HG02840 (cell line): ENCODE measurements at regions not wholly inside any gene's neighbourhood (a gene's known extent, or its start where the extent isn't known, plus 50 kb on each side); places are given as distances from the start of the nearest gene placed in this dataset.

Experiments used
- ATAC-seq: cut with Tn5 transposase; IDR thresholded peaks from one replicate; pipeline ENCODE4 v1.9.1; 2021; ENCODE audit warnings: mild to moderate bottlenecking, moderate library complexity, moderate number of reproducible peaks; ENCODE audit not compliant: unreplicated experiment, low FRiP score

DNA sequence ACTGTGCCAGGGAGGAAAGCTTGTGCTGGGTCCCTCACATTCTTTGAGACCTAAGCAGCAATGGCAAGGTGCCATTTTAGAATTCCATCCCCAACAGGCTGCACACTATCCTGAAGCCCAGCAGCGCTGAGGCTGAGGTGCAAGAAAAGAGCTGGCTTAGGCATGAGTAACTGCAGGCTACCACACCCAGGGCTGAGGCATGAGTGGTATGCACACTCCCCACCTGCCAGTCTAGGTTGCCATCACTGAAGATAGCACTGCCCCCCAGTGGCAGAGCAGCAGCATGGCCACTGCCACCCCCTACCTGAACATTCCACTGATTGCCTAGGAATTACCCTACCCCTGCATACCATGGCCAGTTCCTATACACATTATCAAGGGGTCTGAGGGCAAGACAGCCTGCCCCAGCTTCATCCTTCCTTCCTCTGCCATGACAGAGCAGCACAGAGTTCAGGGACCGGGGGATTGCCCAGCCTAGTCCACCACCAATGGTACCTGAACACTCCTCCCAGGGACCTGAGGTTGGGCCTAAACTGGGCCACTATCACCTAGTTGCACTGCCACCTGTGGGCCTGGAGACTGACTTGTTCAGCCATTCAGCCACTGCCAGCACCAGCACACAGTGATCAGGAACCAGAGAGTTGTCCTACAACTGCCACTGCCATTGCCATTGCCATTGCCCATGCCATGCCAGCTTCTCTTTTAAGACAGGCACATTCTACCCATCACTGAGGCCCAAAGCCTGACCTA is 129.8 kb downstream of the SATB1 start:
- peak; percentile 96 for ATAC-seq

DNA sequence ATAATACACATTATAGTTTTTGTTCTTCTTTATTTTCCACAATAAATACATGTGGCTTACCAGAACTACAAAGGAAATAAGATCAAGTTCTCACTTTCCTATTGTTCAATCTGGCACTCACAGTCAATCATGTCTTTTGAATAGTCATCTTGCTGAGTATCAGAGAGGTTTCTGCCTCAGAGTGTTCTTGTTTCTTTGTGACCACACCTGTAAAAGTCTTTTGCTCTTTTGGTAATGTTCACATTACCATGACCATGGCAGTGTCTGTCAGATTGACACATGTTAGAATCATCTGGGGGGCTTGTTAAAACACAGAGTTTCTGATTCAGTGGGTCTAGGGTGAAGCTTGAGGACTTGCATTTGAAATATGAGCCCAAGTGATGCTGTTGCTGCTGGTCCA is 135.0 kb downstream of the SATB1 start:
- no peak for ATAC-seq

DNA sequence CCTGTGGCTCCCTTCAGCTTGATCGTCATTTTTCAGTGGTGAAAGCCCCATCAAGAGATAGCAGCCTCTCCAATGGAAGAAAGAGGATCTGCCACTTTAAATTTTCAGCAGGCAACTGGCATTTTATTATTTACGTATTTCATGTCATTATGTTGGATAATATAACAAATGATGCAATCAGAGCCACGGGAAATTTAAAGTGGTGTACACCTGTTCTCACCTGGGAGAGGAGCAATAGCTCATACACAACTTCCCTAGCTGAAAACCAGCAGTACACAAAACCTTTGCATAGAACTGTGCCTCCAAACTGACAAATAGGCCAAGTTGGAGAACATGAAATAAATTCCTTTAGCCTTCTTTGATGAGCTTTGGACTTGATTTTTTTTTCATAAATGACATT is 136.9 kb downstream of the SATB1 start:
- no peak for ATAC-seq

DNA sequence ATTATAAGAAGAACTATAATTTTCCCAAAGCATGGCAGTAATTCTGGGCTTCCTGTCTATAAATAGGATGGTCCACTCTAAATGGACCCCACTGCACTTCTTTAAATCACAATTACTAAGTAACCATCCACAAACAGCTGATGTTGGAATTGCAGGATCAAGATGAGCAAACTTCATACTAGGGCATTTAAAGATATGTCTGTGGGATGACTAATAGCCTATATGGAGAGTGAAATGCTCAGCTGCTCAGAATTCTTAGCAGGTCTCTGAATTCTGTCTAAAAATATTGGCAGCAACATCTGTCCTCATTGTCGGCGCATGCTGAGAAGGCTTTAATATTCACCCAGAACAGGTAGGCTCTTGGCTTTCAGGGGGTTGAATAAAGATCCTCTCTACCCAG is 140.4 kb downstream of the SATB1 start:
- ATAC-seq = no peak

DNA sequence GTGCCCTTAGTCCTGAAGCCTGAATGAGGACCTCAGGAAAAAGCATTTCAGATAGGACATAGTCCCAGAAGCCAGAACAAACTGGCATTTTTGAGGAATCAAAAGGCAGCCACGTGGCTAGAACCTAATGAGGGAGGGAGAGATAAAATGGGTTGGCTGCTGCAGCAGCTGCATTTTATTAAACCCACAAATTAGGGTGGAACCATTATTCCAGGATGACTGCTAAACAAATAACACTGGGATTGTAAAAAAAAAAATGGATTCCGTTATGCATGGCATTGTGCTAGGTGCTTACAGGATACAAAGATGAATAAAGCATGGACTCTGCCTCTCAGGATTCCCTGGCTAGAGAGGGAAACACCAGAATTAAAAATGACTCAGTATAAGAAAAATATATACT is 141.5 kb downstream of the SATB1 start:
- no peak for ATAC-seq

DNA sequence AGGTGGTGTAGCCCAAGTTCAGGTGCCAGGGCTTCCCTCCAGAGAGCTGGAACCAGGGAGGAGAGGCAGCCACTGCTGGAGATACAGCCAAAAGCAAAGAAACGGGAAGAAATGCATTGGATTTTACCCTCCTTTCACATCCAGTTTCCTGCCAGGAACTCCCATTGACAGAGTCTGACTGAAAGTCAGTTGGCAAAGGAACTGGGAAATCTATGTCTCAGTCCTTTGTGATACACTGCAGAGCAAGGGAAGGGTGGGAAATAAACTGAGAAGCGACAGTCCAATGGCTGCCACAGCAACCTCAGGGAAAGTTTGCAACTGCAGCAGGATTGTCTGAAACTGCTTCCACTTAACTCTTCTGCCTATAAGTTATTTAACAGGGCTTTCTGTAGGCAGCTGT is 142.6 kb downstream of the SATB1 start:
- no peak for ATAC-seq

DNA sequence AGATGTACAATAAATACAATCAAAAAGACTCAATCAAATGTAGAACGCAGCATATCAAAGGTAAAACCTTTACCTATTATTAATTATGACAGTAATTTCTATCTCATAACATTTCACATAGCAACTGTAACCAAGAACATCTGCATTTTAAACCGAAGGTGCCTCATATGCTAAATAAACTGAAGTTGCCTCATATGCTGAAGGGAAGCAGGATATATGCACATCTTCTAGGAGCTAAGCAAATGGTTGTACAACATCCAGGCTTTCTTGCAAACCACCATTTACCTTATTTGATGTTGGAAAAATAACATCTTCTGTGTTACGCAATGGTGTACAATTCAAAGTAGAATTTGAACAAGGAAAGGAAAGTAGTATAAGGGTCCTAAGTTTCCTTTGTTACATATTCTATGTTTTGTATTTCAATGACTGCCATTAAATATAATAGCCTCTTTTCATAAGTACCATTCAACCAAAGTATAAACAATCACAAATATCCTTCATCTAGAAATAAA is 145.9 kb downstream of the SATB1 start:
- no peak for ATAC-seq

DNA sequence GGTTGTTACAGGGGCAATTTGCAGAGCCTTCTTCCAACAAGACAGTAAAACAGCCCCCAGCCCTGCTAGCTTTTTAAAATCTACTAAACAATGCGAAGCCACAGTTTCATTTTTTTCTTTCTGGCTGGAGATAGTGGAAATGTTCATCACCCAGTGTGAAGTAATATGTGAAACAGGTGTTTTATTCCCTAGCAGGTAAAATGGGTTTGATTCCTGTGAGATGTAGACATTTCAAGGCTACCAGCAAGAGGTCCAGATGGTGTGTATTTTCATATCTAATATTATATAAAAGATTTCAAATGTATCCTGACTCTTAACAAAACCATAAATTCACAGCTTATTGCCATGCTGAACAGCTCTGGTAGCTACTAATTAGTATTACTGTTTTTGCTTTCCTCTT is 160.3 kb downstream of the SATB1 start:
- no peak for ATAC-seq

DNA sequence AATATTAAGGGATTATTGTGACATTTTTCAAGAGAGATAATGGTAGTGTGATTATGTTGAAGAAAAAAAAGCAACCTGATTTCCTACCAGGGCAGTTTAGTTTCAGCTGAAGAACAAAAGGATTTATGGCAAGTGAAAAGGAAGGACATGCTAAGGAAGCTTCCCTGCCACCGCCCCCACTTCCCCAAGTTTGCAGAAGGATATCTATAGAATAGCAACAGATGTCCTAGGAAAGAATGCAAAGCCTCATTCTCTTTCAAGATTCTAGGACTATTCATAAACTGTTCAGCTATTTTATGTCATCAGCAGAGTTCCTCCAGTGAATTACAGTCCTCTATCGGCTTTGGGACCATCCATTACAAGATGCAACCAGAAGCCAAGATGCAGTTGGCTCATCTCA is 160.8 kb downstream of the SATB1 start:
- no peak for ATAC-seq

DNA sequence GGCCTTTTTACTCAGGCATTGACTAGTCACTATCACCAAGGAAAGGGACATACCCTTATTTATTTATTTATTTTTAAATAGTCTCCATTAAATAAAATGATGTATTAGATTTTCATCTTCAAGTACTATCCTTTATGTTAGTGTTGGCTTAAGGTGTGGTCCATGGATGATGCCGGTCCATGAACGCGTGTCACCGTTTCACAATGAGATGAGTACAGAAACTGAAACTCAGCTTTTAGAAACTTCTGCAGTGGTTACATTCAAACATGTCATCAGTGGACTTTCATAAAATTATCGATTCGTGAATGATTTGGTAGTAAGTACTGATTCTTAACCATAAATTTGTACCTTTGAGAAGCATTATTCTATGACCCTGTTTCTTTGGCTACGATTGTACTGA is 166.6 kb downstream of the SATB1 start:
- ATAC-seq = no peak

DNA sequence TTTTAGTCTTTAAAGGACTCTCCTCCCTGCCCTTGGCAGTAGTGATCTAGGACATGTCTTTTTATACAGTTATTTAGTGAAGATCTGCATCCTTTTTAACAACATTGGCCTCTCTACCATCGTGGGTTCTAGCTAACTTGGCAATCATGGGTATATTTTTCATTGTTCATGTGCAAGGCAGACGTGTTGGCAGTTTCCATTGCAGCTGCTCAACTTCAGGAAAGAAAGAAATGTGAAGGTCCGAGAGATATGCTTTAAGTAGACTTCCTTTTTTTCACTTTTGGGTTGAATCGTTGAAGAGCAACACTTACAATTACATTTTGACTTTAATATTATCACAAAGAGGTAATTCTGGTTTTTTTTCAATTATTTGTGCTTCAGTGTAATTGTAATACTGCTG is 172.6 kb downstream of the SATB1 start:
- ATAC-seq = no peak

DNA sequence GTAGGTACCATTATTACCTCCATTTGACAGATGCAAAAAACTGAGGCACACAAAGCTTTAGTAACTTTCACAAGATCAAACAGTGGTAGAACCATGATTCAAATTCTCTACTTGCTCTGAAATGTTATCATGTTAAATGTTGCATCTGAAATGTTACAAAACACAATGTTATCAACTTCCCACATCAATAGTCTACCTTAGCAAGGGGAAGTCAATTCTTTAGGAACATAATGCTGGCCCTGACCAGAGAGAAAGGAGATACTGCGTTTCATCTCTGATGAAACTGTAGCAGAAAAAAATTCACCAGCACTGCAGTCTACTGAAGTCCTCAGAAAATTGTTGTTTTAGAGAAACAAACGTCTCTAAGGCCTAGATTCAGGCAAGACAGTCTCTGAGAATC is 174.1 kb downstream of the SATB1 start:
- ATAC-seq = no peak

DNA sequence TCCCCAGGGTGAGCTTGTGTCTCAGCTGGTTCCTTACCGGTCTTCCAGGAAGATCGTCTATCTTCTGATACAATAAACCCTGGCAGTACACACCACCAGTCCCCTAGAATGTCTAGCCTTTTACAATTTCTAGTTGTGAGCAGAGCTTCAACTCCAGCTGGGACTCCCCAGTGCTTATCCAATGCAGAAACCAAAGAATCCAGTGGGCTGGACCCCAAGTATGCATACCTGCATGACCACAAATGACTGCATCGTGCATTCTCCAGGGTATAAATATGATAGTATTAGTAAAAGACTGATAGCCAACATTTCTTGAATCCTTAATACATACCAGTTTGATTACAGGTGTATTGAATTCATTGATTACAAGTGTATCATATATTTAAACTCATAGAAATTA is 176.0 kb downstream of the SATB1 start:
- no peak for ATAC-seq

DNA sequence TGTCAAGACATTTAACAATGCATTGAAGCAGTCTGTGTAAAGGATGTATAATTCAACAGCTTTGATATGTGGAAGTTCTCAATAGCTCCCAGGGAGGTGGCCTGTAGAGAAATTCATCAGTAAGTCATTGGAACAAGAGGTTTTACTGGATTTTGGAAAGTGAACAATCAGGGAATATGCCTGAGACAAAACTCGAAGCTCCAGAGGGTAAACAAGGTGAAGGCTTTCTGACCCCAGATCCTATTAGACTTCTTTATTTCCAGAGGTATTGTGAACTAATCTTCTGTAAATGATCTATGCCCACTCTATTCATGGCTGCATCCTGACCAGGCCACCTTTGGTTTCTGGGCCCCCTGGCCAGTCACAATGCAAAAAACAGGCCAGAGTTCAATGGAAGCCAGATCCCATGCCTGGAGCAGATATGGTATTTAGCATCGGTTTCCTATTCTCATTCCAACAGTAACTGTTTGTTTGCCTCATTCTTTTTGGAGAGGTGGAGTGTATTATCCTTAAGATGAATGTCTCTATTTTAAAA is 177.3 kb downstream of the SATB1 start:
- no peak for ATAC-seq

DNA sequence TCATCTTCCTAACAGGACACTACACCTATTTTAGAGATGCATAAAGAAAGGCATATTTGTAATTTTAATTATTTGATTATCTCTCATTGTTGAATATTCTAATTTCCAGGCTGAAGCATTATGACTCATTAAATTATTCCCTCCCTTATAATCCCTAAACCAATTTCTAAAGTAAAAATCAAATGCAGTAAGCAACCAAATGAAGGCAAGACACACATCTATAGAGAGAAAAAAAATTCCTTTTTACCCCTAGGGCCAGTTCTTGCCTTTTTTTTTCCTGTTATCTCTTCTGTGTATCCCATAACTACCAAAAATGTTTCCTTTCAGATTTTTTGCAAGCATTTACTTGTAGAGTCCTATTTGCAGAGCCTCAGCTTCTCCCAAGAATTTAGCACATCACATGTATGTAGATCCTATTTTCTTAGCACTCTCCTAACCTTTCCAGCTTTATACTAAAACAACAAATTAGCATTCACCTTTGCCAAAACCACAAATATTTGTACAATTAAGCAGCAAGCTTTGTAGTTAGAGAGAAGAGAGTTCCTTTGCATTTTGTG is 177.9 kb downstream of the SATB1 start:
- ATAC-seq = no peak

DNA sequence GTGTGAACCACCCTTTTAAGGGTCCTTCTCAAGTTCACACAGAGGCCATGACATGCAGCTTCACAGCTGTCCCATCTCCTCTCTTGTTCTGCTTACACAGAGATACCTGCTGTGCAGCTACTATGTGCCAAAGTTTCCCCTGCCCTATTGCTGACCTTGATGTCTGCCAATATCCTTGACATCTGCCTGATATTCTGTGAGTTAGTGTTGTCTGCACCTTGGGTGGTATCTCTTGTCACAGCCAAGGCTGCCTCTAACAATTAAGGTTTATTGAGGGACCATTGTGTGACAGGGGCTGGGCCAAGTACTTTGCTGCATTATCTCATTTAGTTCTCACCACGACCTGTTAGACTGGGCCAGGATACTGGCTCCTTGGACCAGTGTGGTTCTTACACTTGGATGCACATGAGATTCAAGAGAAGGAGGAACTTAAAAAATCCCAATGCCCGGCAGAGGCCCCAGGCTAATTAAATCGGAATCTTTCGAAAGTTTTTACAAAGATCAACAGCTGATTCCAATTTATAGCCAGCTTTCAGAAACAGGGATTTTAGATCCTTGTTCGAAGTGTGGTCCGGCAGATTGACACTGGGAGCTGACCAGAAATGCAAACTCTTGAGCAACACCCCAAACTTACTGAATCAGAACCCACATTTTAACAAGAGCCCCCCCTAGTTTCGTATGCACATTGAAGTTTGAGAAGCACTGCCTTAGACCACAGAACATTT is 178.6 kb downstream of the SATB1 start:
- no peak for ATAC-seq

DNA sequence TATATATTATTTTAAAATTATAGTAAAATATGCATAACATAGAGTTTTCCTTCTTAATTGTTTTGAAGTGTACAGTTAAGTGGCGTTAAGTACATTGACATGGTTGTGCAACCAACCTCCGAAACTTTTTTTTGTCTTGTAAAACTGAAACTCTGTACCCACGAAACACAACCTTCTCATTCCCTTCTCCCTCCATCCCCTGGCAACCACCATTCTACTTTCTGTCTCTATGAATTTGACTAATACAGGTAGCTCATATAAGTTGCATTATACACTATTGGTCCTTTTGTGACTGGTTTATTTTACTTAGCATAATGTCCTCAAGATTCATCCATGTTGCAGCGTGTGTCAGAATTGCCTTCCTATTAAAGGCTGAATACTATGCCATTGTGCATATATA is 179.4 kb downstream of the SATB1 start:
- ATAC-seq = no peak

DNA sequence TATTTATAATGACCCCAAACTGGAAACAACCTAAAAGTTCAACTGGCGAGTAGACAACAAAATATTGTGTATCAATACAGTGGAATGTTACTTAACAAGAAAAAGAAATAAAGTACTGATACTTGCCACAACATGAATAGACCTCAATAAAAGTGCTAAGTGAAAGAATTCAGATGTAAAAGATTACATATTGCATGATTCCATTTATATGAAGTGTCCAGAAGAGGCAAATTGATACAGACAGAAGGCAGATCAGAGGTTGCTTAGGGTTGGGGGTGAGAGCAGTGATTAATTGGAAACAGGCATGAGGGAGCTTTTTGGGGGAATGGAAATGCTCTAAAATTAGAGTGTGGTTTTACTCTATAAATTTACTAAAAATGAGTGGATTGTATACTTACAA is 183.3 kb downstream of the SATB1 start:
- no peak for ATAC-seq

DNA sequence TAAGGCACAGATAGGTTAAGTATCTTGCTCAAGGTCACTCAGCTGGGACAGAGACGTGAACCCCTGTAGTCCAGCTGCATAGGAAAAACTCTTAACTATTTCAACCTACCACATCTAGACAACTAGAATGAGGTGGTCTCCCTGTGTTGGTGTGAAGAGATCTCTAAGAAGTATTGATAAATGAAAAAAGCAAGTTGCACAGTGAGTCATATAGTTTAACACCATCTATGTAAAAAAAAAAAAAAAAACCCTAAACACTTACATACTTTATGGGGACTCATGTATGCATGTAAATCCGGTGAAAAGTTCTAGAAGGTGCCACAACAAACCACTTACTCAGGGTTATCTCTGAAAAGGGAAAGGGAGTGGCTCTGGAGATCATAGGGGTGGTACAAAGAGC is 185.5 kb downstream of the SATB1 start:
- ATAC-seq = no peak

DNA sequence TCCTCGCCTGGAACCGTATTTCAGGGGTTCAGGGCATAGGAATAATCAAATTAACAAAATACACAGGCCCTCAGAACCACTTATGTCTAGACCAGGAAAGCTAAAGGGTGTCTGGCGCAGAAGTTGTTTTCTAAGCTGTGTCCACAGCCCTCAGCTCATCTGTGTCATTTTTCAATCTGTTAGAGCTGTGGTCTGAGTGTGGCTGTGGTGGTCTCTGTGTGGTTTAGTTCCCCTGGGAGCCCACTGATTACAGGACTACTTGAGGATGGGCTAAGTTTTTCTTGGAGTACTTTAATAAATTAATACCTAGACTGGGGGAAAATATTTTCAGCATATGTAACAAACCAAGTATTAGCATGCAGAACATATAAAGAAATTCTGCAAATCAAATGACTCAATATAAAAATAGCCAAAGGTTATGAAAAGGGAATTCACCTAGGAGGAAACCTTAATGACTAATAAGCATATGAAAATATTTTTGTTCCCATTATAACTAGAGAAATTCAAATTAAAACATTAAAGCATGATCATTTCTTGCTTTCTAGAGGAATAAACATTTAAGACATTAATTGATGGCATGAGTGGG is 186.3 kb downstream of the SATB1 start:
- no peak for ATAC-seq

DNA sequence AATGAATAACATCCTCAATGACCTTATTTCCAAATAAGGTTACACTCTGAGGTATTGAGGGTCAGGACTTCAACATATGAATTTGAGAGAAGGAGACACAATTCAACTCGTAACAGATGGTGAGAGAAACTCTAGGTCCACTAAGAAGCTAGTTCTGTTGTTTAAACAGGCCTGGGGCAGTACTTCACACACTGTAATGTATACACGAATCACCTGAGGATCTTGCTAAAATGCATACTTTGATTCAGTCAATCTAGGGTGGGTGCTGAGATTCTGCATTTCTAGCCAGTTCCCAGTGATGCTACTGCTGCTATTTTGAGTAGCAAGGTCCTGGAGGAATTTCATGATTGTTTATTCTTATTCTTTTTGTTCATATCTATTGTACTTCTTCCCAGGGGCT is 186.8 kb downstream of the SATB1 start:
- no peak for ATAC-seq
